Prostate gland (tissue), 2 donors: ENCODE measurements at regions not wholly inside any gene's neighbourhood (a gene's known extent, or its start where the extent isn't known, plus 50 kb on each side); places are given as distances from the start of the nearest gene placed in this dataset.

Experiments used
- DNase-seq: peaks from one replicate; pipeline ENCODE4 v3.0.0-alpha.2; 2019; ENCODE audit warnings: low spot score
- H3K27ac ChIP-seq, 2 donors: fragments of 200-600 bp; sonication (generic); 2 replicates each; pipeline ENCODE4 v1.5.1; 2017 to 2019
- H3K27me3 ChIP-seq: fragments of 200-600 bp; sonication (generic); replicated peaks from 2 replicates; pipeline ENCODE4 v1.5.1; 2019; ENCODE audit not compliant: insufficient read depth
- H3K36me3 ChIP-seq, 2 donors: fragments of 200-600 bp; sonication (generic); 1 replicate in 1 of 2; 2 replicates in 1 of 2; pipeline versions ENCODE4 v1.5.1 to v1.8.1; 2017 to 2019
- H3K4me1 ChIP-seq: fragments of 200-600 bp; sonication (generic); replicated peaks from 2 replicates; pipeline ENCODE4 v1.5.1; 2019
- H3K4me3 ChIP-seq, 2 donors: fragments of 200-600 bp; sonication (generic); 2 replicates each; pipeline ENCODE4 v1.5.1; 2017 to 2019
- H3K9me3 ChIP-seq: fragments of 200-600 bp; sonication (generic); 2 replicates; pipeline ENCODE4 v1.5.1; 2017
- POLR2A ChIP-seq: fragments of 450-650 bp; IDR thresholded peaks from one replicate; pipeline ENCODE4 v1.6.1; 2016; ENCODE audit warnings: antibody characterized with exemption, mild to moderate bottlenecking
- POLR2AphosphoS5 ChIP-seq: sonication (generic); formaldehyde crosslinking; IDR thresholded peaks from one replicate; pipeline ENCODE4 v1.6.1; 2017; ENCODE audit warnings: antibody characterized with exemption
- WGBS: methylation state at CpG from one replicate; pipeline ENCODE4 v1.1.5; 2018; 5-methylcytosine and 5-hydroxymethylcytosine counted together
- intact Hi-C: fragments of 100-400 bp; cut with DNase I; formaldehyde crosslinking; loops from one replicate; pipeline ENCODE4 v1.14.2; 2022
- TF ChIP-seq, protein P1 (sequence below), 4 experiments: fragments of 200-600 bp in 2 of 4; fragments of 450-650 bp in 2 of 4; sonication (generic) in 2 of 4; IDR thresholded peaks; 1 replicate in 3 of 4; 2 replicates in 1 of 4; pipeline ENCODE4 v1.5.1; 2016 to 2019; ENCODE audit warnings: antibody characterized with exemption in 4 of 4, mild to moderate bottlenecking in 2 of 4, moderate library complexity in 2 of 4

DNA sequence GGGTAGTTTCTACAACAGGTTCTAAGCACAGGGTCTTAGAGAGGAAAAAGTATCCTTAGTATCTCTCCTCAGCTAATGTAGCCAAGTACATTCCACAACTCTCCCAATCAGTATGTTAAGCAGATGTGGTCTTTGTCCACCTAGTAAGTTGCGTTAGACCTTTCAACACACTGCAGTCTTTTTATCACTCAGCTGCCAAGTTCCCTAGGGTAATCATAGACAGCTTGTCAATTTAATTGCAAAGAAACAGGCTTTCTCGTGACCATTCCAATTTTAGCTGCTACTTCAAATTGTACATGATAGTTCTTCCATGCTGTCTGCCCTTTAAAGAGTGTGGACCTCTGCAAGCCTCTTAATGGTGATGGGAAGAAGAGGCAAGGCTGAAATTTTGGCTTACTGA is 211.8 kb upstream of the PKN2 start:
- 57% methylated on average over 2 of the region's 2 CpGs for WGBS
- H3K4me3 ChIP-seq, result no peak overlapping the region
- intact Hi-C loops, result no loop called here
- TF ChIP-seq POLR2AphosphoS5 (no peak), POLR2A (no peak)
- TF ChIP-seq, protein P1, sequence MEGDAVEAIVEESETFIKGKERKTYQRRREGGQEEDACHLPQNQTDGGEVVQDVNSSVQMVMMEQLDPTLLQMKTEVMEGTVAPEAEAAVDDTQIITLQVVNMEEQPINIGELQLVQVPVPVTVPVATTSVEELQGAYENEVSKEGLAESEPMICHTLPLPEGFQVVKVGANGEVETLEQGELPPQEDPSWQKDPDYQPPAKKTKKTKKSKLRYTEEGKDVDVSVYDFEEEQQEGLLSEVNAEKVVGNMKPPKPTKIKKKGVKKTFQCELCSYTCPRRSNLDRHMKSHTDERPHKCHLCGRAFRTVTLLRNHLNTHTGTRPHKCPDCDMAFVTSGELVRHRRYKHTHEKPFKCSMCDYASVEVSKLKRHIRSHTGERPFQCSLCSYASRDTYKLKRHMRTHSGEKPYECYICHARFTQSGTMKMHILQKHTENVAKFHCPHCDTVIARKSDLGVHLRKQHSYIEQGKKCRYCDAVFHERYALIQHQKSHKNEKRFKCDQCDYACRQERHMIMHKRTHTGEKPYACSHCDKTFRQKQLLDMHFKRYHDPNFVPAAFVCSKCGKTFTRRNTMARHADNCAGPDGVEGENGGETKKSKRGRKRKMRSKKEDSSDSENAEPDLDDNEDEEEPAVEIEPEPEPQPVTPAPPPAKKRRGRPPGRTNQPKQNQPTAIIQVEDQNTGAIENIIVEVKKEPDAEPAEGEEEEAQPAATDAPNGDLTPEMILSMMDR (IDR thresholded peaks at IDR 0.05), result no peak
- no peaks in the 10 kb centered on the region for H3K9me3 ChIP-seq
- H3K27ac ChIP-seq, result no peak overlapping the region
- no peaks in the 10 kb centered on the region for H3K36me3 ChIP-seq
- H3K27me3 ChIP-seq, result no peaks in the 10 kb centered on the region
- H3K4me1 ChIP-seq, result no peaks in the 10 kb centered on the region
- no peak for DNase-seq

- WGBS, result 80% methylated on average over 1 of the region's 1 CpG
- TF ChIP-seq POLR2AphosphoS5, result no peak
- TF ChIP-seq, protein P1 (IDR thresholded peaks at IDR 0.05), result no peak
- no peak for TF ChIP-seq POLR2A
- no peak for DNase-seq
- intact Hi-C loops, result no loop called here
- Histone ChIP-seq H3K9me3 (no peaks in the 10 kb centered on the region), H3K36me3 (no peaks in the 10 kb centered on the region), H3K4me3 (no peak overlapping the region), H3K27ac (no peak overlapping the region), H3K27me3 (no peaks in the 10 kb centered on the region), H3K4me1 (no peaks in the 10 kb centered on the region)
Observed at GRCh38 chr1:88472714-88473113, 211.4 kb upstream of the PKN2 start.

- Histone ChIP-seq H3K4me1 (no peaks in the 10 kb centered on the region), H3K27ac (no peak overlapping the region), H3K27me3 (no peaks in the 10 kb centered on the region), H3K4me3 (no peak overlapping the region), H3K36me3 (no peaks in the 10 kb centered on the region), H3K9me3 (no peaks in the 10 kb centered on the region)
- WGBS, result 71% methylated on average over 1 of the region's 1 CpG
- intact Hi-C loops, result no loop called here
- DNase-seq, result no peak
- TF ChIP-seq POLR2A (no peak), POLR2AphosphoS5 (no peak)
- TF ChIP-seq, protein P1 (IDR thresholded peaks at IDR 0.05), result no peak
Observed at GRCh38 chr1:88474555-88475304, 209.3 kb upstream of the PKN2 start.

- Histone ChIP-seq H3K27ac (no peak overlapping the region), H3K27me3 (no peaks in the 10 kb centered on the region), H3K9me3 (no peaks in the 10 kb centered on the region), H3K36me3 (no peaks in the 10 kb centered on the region), H3K4me3 (no peak overlapping the region), H3K4me1 (no peaks in the 10 kb centered on the region)
- TF ChIP-seq, protein P1 (IDR thresholded peaks at IDR 0.05), result no peak
- TF ChIP-seq POLR2AphosphoS5 (no peak), POLR2A (no peak)
- 91% methylated on average over 4 of the region's 4 CpGs for WGBS
- intact Hi-C loops, result no loop called here
- DNase-seq, result no peak
Observed at GRCh38 chr1:88484881-88485280, 199.2 kb upstream of the PKN2 start.

- Histone ChIP-seq H3K36me3 (no peaks in the 10 kb centered on the region), H3K4me3 (no peak overlapping the region), H3K27ac (no peak overlapping the region), H3K27me3 (no peaks in the 10 kb centered on the region), H3K4me1 (no peaks in the 10 kb centered on the region), H3K9me3 (no peaks in the 10 kb centered on the region)
- intact Hi-C loops, result no loop called here
- DNase-seq, result no peak
- no peak for TF ChIP-seq POLR2A
- TF ChIP-seq, protein P1 (IDR thresholded peaks at IDR 0.05), result no peak
- TF ChIP-seq POLR2AphosphoS5, result no peak
- WGBS, result 62% methylated on average over 4 of the region's 4 CpGs
Observed at GRCh38 chr1:88488237-88488636, 195.8 kb upstream of the PKN2 start.
